ENCODE measurements at regions not wholly inside any gene's neighbourhood (a gene's known extent, or its start where the extent isn't known, plus 50 kb on each side); places are given as distances from the start of the nearest gene placed in this dataset.

DNA sequence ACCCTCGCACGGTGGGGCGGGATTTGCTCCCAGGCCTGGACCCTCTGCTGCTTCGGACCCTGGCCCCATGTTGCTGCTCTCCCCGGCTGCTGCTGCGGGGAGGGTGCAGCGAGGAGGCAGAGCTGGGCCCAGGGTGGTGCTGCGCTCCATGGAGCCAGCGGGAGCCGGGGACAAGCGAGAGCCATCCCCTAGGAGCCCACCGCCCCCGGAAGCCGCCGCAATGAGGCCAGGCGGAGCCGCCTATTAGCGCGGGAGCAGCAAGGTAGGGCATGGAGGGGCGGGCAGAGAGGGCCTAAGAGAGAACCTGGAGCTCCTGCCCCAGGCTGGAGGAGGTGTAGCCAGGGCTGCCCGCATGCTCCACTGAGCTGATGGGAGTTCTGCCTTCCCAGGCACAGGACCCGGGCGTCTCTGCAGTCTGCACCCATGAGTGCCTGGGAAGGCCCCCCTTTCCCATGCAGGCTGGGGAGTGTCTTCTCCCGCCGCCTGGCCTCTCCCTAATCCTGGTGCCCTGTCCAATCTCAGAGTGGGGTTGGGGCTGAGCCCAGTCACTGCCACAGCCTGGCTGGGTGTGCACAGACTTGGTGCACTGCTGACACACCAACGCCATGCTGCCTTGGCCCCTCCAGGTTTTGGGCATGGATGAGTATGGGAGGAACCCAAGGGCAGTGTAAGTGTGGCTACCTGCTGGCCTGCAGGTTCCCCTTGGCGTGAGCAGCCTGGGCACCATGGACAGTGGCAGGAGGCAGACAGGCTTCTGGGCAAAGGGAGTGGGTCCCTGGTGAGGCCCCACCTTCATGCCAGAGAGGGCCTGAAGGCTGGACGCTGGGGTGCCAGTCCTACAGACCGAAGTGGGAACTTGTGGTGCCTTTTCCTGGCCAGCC is 360.6 kb upstream of the MAP3K7 start:
- TF ChIP-seq CTCF (conservative IDR thresholded peaks at IDR 0.05 in 1 of 2, IDR thresholded peaks at IDR 0.05 in 1 of 2; ENCODE audit: low read depth in 1 of 2, low read length in 2 of 2): no peak
- TF ChIP-seq EZH2 (IDR thresholded peaks at IDR 0.05; ENCODE audit: low read length, missing control alignments): no peak

Measured in fibroblast of lung (primary cell).